ENCODE measurements at regions not wholly inside any gene's neighbourhood (a gene's known extent, or its start where the extent isn't known, plus 50 kb on each side); places are given as distances from the start of the nearest gene placed in this dataset.
"Not testable (repeated sequence)": the region's sequence is repeated elsewhere in the genome, so short reads cannot be mapped to it uniquely, and the experiment has no call there.

GRCh38 chr20:30361756-30362155 lies 895.7 kb upstream of the DEFB115 start:
- TF ChIP-seq CTCF, POLR2A (IDR thresholded peaks at IDR 0.05): not testable (repeated sequence)
